HEK293 (cell line): ENCODE measurements at regions not wholly inside any gene's neighbourhood (a gene's known extent, or its start where the extent isn't known, plus 50 kb on each side); places are given as distances from the start of the nearest gene placed in this dataset.

Experiments
- CTCF ChIA-PET: fragments of 350-600 bp; formaldehyde crosslinking; extraction: SDS; loops from one replicate; lab custom pipeline; 2021; ENCODE audit warnings: antibody characterized with exemption; lab: Yijun Ruan, JAX
- POLR2A ChIA-PET: fragments of 300-600 bp; formaldehyde crosslinking; extraction: SDS; loops from one replicate; lab custom pipeline; 2020; ENCODE audit warnings: antibody characterized with exemption, inconsistent platforms; lab: Yijun Ruan, JAX
- H3K27ac ChIP-seq: fragments of 200-500 bp; sonication (Bioruptor generic); 2 replicates; pipeline ENCODE4 v1.5.1; 2014; ENCODE audit warnings: low read depth, low read length, control low read depth, inconsistent platforms; ENCODE audit errors: extremely low read depth
- H3K36me3 ChIP-seq, 2 experiments: fragments of 200-500 bp in 1 of 2; sonication (Bioruptor generic) in 1 of 2; 1 replicate in 1 of 2; 2 replicates in 1 of 2; pipeline ENCODE4 v1.5.1; 2014 to 2017; ENCODE audit warnings: inconsistent platforms in 2 of 2, low read length in 2 of 2; ENCODE audit not compliant: control insufficient read depth in 2 of 2, insufficient read depth in 1 of 2
- H3K4me1 ChIP-seq: fragments of 200-500 bp; sonication (Bioruptor generic); 2 replicates; pipeline ENCODE4 v1.5.1; 2014; ENCODE audit warnings: mild to moderate bottlenecking, low read length, inconsistent platforms; ENCODE audit not compliant: control insufficient read depth, insufficient read depth
- H3K4me3 ChIP-seq: 2 replicates; pipeline ENCODE4 v1.5.1; 2011; ENCODE audit warnings: low read depth, mild to moderate bottlenecking, control low read depth, low read length, moderate library complexity
- H3K9me3 ChIP-seq: fragments of 200-500 bp; sonication (Bioruptor generic); 2 replicates; pipeline ENCODE4 v1.5.1; 2014; ENCODE audit warnings: low read depth, low read length, inconsistent platforms; ENCODE audit not compliant: control insufficient read depth, insufficient read depth
- EGR2 ChIP-seq: fragments of 450-650 bp; formaldehyde crosslinking; IDR thresholded peaks from 2 replicates; pipeline ENCODE4 v1.5.1; 2016; ENCODE audit warnings: low read depth, missing biosample characterization, missing genetic modification characterization
- RBAK ChIP-seq: fragments of 450-650 bp; formaldehyde crosslinking; IDR thresholded peaks from 2 replicates; pipeline ENCODE4 v1.5.1; 2016; ENCODE audit warnings: missing biosample characterization, missing genetic modification characterization
- SP7 ChIP-seq: fragments of 450-650 bp; formaldehyde crosslinking; IDR thresholded peaks from 2 replicates; pipeline ENCODE4 v1.5.1; 2016; ENCODE audit warnings: missing biosample characterization, missing genetic modification characterization
- ZBTB10 ChIP-seq: fragments of 450-650 bp; formaldehyde crosslinking; IDR thresholded peaks from 2 replicates; pipeline ENCODE4 v1.5.1; 2016; ENCODE audit warnings: missing biosample characterization, missing genetic modification characterization
- ZBTB20 ChIP-seq: fragments of 450-650 bp; formaldehyde crosslinking; IDR thresholded peaks from 2 replicates; pipeline ENCODE4 v1.5.1; 2016; ENCODE audit warnings: missing biosample characterization, missing genetic modification characterization
- ZBTB8A ChIP-seq: fragments of 450-650 bp; formaldehyde crosslinking; IDR thresholded peaks from 2 replicates; pipeline ENCODE4 v1.5.1; 2016; ENCODE audit warnings: missing biosample characterization, missing genetic modification characterization
- ZNF114 ChIP-seq: fragments of 450-650 bp; formaldehyde crosslinking; IDR thresholded peaks from 2 replicates; pipeline ENCODE4 v1.5.0; 2017; ENCODE audit warnings: missing biosample characterization, missing genetic modification characterization
- ZNF132 ChIP-seq: fragments of 450-650 bp; formaldehyde crosslinking; IDR thresholded peaks from 2 replicates; pipeline ENCODE4 v1.5.1; 2017; ENCODE audit warnings: missing biosample characterization, missing genetic modification characterization, borderline replicate concordance
- ZNF133 ChIP-seq: fragments of 450-650 bp; formaldehyde crosslinking; IDR thresholded peaks from 2 replicates; pipeline ENCODE4 v1.5.1; 2016; ENCODE audit warnings: missing biosample characterization, missing genetic modification characterization
- ZNF155 ChIP-seq: fragments of 450-650 bp; formaldehyde crosslinking; IDR thresholded peaks from 2 replicates; pipeline ENCODE4 v1.5.1; 2016; ENCODE audit warnings: missing biosample characterization, missing genetic modification characterization
- ZNF19 ChIP-seq: fragments of 450-650 bp; formaldehyde crosslinking; IDR thresholded peaks from 2 replicates; pipeline ENCODE4; 2016; ENCODE audit warnings: missing biosample characterization, missing genetic modification characterization, low read depth
- ZNF211 ChIP-seq: fragments of 450-650 bp; formaldehyde crosslinking; IDR thresholded peaks from 2 replicates; pipeline ENCODE4 v1.5.1; 2016; ENCODE audit warnings: low read depth, missing biosample characterization, missing genetic modification characterization
- ZNF223 ChIP-seq: fragments of 450-650 bp; formaldehyde crosslinking; IDR thresholded peaks from 2 replicates; pipeline ENCODE4 v1.5.1; 2016; ENCODE audit warnings: missing biosample characterization, missing genetic modification characterization
- ZNF23 ChIP-seq: fragments of 450-650 bp; formaldehyde crosslinking; IDR thresholded peaks from 2 replicates; pipeline ENCODE4 v1.5.1; 2016; ENCODE audit warnings: missing biosample characterization, missing genetic modification characterization, borderline replicate concordance
- ZNF248 ChIP-seq: fragments of 450-650 bp; formaldehyde crosslinking; IDR thresholded peaks from 2 replicates; pipeline ENCODE4 v1.5.1; 2017; ENCODE audit warnings: missing biosample characterization, missing genetic modification characterization
- ZNF302 ChIP-seq: fragments of 450-650 bp; formaldehyde crosslinking; IDR thresholded peaks from 2 replicates; pipeline ENCODE4 v1.5.1; 2016; ENCODE audit warnings: missing biosample characterization, missing genetic modification characterization, low read depth
- ZNF350 ChIP-seq: fragments of 450-650 bp; formaldehyde crosslinking; IDR thresholded peaks from 2 replicates; pipeline ENCODE4 v1.5.0; 2017; ENCODE audit warnings: missing biosample characterization, mild to moderate bottlenecking, missing genetic modification characterization
- ZNF391 ChIP-seq: fragments of 450-650 bp; formaldehyde crosslinking; IDR thresholded peaks from 2 replicates; pipeline ENCODE4 v1.5.1; 2016; ENCODE audit warnings: low read depth, missing biosample characterization, missing genetic modification characterization, borderline replicate concordance
- ZNF433 ChIP-seq: fragments of 450-650 bp; formaldehyde crosslinking; IDR thresholded peaks from 2 replicates; pipeline ENCODE4 v1.5.1; 2016; ENCODE audit warnings: missing biosample characterization, missing genetic modification characterization, low read depth
- ZNF473 ChIP-seq: fragments of 450-650 bp; formaldehyde crosslinking; IDR thresholded peaks from 2 replicates; pipeline ENCODE4 v1.5.1; 2017; ENCODE audit warnings: missing biosample characterization, missing genetic modification characterization
- ZNF510 ChIP-seq: fragments of 450-650 bp; formaldehyde crosslinking; IDR thresholded peaks from 2 replicates; pipeline ENCODE4 v1.5.1; 2018; ENCODE audit warnings: mild to moderate bottlenecking, missing genetic modification characterization, missing biosample characterization; ENCODE audit not compliant: insufficient replicate concordance
- ZNF514 ChIP-seq: fragments of 450-650 bp; formaldehyde crosslinking; IDR thresholded peaks from 2 replicates; pipeline ENCODE4 v1.5.1; 2016; ENCODE audit warnings: missing biosample characterization, missing genetic modification characterization
- ZNF521 ChIP-seq: fragments of 450-650 bp; formaldehyde crosslinking; IDR thresholded peaks from 2 replicates; pipeline ENCODE4 v1.5.1; 2017; ENCODE audit warnings: missing biosample characterization, mild to moderate bottlenecking, missing genetic modification characterization
- ZNF530 ChIP-seq: fragments of 450-650 bp; formaldehyde crosslinking; IDR thresholded peaks from 2 replicates; pipeline ENCODE4 v1.5.1; 2016; ENCODE audit warnings: low read depth, missing biosample characterization, missing genetic modification characterization
- ZNF561 ChIP-seq: fragments of 450-650 bp; IDR thresholded peaks from 2 replicates; pipeline ENCODE4 v1.5.1; 2018; ENCODE audit warnings: missing biosample characterization, missing genetic modification characterization, borderline replicate concordance
- ZNF571 ChIP-seq: fragments of 450-650 bp; formaldehyde crosslinking; IDR thresholded peaks from 2 replicates; pipeline ENCODE4 v1.5.0; 2017; ENCODE audit warnings: missing biosample characterization, missing genetic modification characterization
- ZNF624 ChIP-seq: fragments of 450-650 bp; formaldehyde crosslinking; IDR thresholded peaks from 2 replicates; pipeline ENCODE4 v1.5.1; 2017; ENCODE audit warnings: missing biosample characterization, missing genetic modification characterization
- ZNF660 ChIP-seq: fragments of 450-650 bp; IDR thresholded peaks from 2 replicates; pipeline ENCODE4 v1.5.1; 2018; ENCODE audit warnings: missing biosample characterization, mild to moderate bottlenecking, missing genetic modification characterization
- ZNF707 ChIP-seq: fragments of 450-650 bp; formaldehyde crosslinking; IDR thresholded peaks from 2 replicates; pipeline ENCODE4 v1.5.1; 2016; ENCODE audit warnings: missing biosample characterization, missing genetic modification characterization
- ZNF747 ChIP-seq: fragments of 450-650 bp; formaldehyde crosslinking; IDR thresholded peaks from 2 replicates; pipeline ENCODE4 v1.5.1; 2016; ENCODE audit warnings: missing biosample characterization, missing genetic modification characterization
- ZNF777 ChIP-seq: fragments of 450-650 bp; formaldehyde crosslinking; IDR thresholded peaks from 2 replicates; pipeline ENCODE4 v1.5.1; 2017; ENCODE audit warnings: missing biosample characterization, missing genetic modification characterization, borderline replicate concordance
- ZNF791 ChIP-seq: fragments of 450-650 bp; formaldehyde crosslinking; IDR thresholded peaks from 2 replicates; pipeline ENCODE4 v1.5.1; 2016; ENCODE audit warnings: missing biosample characterization, missing genetic modification characterization
- ZNF792 ChIP-seq: fragments of 450-650 bp; formaldehyde crosslinking; IDR thresholded peaks from 2 replicates; pipeline ENCODE4 v1.5.1; 2016; ENCODE audit warnings: missing biosample characterization, missing genetic modification characterization
- ZSCAN5A ChIP-seq: fragments of 450-650 bp; formaldehyde crosslinking; IDR thresholded peaks from 2 replicates; pipeline ENCODE4 v1.5.1; 2016; ENCODE audit warnings: missing biosample characterization, missing genetic modification characterization

GRCh38 chr1:30263405-30263804 lies 460.0 kb downstream of the MATN1 start:
- POLR2A ChIA-PET: no interaction called here
- CTCF ChIA-PET: no interaction called here
- TF ChIP-seq ZNF248 (tag by site-specific recombination) (no peak), ZBTB10 (no peak), ZNF114 (no peak), ZNF747 (tag by site-specific recombination) (no peak), ZNF223 (no peak), ZNF211 (tag by site-specific recombination) (no peak), ZNF791 (tag by site-specific recombination) (no peak), ZNF19 (no peak), ZNF530 (tag by site-specific recombination) (no peak), ZNF23 (no peak), ZNF302 (tag by site-specific recombination) (no peak), ZNF571 (tag by site-specific recombination) (no peak), ZBTB8A (tag by site-specific recombination) (no peak), ZNF624 (tag by site-specific recombination) (no peak), ZNF155 (tag by site-specific recombination) (no peak), ZSCAN5A (tag by site-specific recombination) (no peak), EGR2 (tag by site-specific recombination) (no peak), SP7 (tag by site-specific recombination) (no peak), ZNF350 (tag by site-specific recombination) (no peak), ZNF391 (tag by site-specific recombination) (no peak)
- Histone ChIP-seq H3K4me1 (no peaks in the 10 kb centered on the region), H3K27ac (no peak overlapping the region), H3K36me3 (no peaks in the 10 kb centered on the region), H3K9me3 (no peaks in the 10 kb centered on the region), H3K4me3 (no peak overlapping the region)

GRCh38 chr1:30262158-30262557 lies 461.2 kb downstream of the MATN1 start:
- ChIA-PET POLR2A (no interaction called here), CTCF (interaction anchor here (0.7 kb wide), 1 partner anchor 118 kb away, joined by 3 read pairs; no protein-coding TSS in a partner anchor)
- Histone ChIP-seq H3K4me1 (no peaks in the 10 kb centered on the region), H3K36me3 (no peaks in the 10 kb centered on the region), H3K9me3 (no peaks in the 10 kb centered on the region), H3K4me3 (no peak overlapping the region), H3K27ac (no peak overlapping the region)
- TF ChIP-seq ZNF133 (no peak), RBAK (tag by site-specific recombination) (no peak), ZNF660 (tag by site-specific recombination) (no peak), ZBTB10 (no peak), ZNF473 (tag by site-specific recombination) (no peak), ZNF792 (no peak), ZNF350 (tag by site-specific recombination) (no peak), ZNF707 (tag by site-specific recombination) (no peak), ZBTB20 (tag by site-specific recombination) (no peak), ZNF561 (tag by site-specific recombination) (no peak), ZNF510 (tag by site-specific recombination) (no peak), ZNF514 (no peak), ZNF777 (tag by site-specific recombination) (no peak), ZNF433 (tag by site-specific recombination) (no peak), ZNF521 (tag by site-specific recombination) (no peak), ZNF132 (tag by site-specific recombination) (no peak)
